ENCODE measurements at regions not wholly inside any gene's neighbourhood (a gene's known extent, or its start where the extent isn't known, plus 50 kb on each side); places are given as distances from the start of the nearest gene placed in this dataset.

GRCh38 chr12:93974252-93974651 is 174.1 kb upstream of the PLXNC1 start:
- peak overlapping the region in 1 of 2 donors; percentile 40 for H3K27ac ChIP-seq (ENCODE audit: low read depth in 1 of 2, low read length in 2 of 2)
- intact Hi-C loops (cut with DNase I), result loop anchor here (5.0 to 10.0 kb wide), 3 partner anchors 57 to 209 kb away; no protein-coding TSS in a partner anchor
- H3K27me3 ChIP-seq (ENCODE audit: control insufficient read depth in 1 of 2, insufficient read depth in 2 of 2, low read length in 1 of 2), result no peaks in the 10 kb centered on the region
- H3K4me3 ChIP-seq (ENCODE audit: low read length in 2 of 2), result no peak overlapping the region
- no peak for DNase-seq
- peaks cover 4 to 6% of the 10 kb centered on the region in 2 donors for H3K4me1 ChIP-seq (ENCODE audit: control insufficient read depth in 1 of 2, insufficient read depth in 2 of 2, low read length in 2 of 2)
- no peak for ATAC-seq (ENCODE audit: low FRiP score)
- 39 to 46% methylated on average over 3 of the region's 3 CpGs for WGBS, 2 donors
- H3K9me3 ChIP-seq (ENCODE audit: control insufficient read depth, low read length), result no peaks in the 10 kb centered on the region
- H3K36me3 ChIP-seq (ENCODE audit: control insufficient read depth in 1 of 2, insufficient read depth in 2 of 2, low read length in 1 of 2), result no peaks in the 10 kb centered on the region

DNA sequence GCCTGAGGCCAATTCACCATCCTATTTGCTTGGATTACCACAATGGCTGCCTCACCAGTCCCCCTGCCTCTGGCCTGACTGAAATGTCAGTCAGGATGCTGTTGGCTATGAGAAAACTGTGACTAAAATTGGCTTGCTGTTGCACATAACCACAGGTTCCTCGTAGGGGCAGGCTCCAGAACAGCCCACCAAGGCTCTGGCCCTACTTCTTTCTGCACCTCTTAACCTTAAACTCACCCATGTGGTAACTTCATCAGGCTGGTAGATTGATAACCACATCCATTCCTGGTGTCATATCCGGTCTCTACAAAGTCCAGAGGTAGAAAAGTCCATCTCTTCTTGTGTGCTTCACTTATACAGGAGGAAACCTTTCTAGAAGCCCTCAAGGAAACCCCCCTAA is 172.4 kb upstream of the PLXNC1 start:
- intact Hi-C loops (cut with DNase I), result loop anchor here (10.0 kb wide), 1 partner anchor 211 kb away; no protein-coding TSS in a partner anchor

DNA sequence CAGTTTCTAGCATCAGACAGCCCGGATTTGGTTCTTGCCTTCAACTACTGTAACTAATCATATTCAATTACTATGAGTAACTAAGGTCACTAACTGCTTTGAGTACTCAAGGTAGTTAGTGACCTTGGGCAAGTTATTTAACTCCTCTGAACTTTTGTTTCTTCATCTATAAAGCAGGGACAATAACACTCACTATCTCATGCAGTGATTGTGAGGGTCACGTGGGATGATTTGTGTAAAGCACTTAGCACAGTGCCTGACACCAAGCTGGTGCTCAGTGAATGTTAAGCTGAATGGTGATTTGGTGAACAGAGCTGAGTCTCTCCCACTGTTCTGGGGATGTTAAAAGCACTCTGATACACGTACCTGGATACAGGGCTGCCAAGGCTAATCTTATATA is 171.3 kb upstream of the PLXNC1 start:
- H3K4me1 ChIP-seq (ENCODE audit: control insufficient read depth in 1 of 2, insufficient read depth in 2 of 2, low read length in 2 of 2), result peaks cover 0 to 4% of the 10 kb centered on the region in 2 donors
- no peak overlapping the region for H3K27ac ChIP-seq (ENCODE audit: low read depth in 1 of 2, low read length in 2 of 2)
- H3K27me3 ChIP-seq (ENCODE audit: control insufficient read depth in 1 of 2, insufficient read depth in 2 of 2, low read length in 1 of 2), result no peaks in the 10 kb centered on the region
- no peak overlapping the region for H3K4me3 ChIP-seq (ENCODE audit: low read length in 2 of 2)
- H3K36me3 ChIP-seq (ENCODE audit: control insufficient read depth in 1 of 2, insufficient read depth in 2 of 2, low read length in 1 of 2), result no peaks in the 10 kb centered on the region
- ATAC-seq (ENCODE audit: low FRiP score) (no peak), DNase-seq (no peak)
- WGBS, 2 donors, result 76 to 97% methylated on average over 3 of the region's 3 CpGs
- intact Hi-C loops (cut with DNase I), result loop anchor here (10.0 kb wide), 1 partner anchor 212 kb away; no protein-coding TSS in a partner anchor
- H3K9me3 ChIP-seq (ENCODE audit: control insufficient read depth, low read length), result no peaks in the 10 kb centered on the region

More for the DNA sequence above, 172.4 kb upstream of the PLXNC1 start:
- H3K36me3 ChIP-seq (ENCODE audit: control insufficient read depth in 1 of 2, insufficient read depth in 2 of 2, low read length in 1 of 2), result no peaks in the 10 kb centered on the region
- ATAC-seq (ENCODE audit: low FRiP score) (no peak), DNase-seq (no peak)
- WGBS, 2 donors, result 67 to 93% methylated on average over 2 of the region's 2 CpGs
- H3K9me3 ChIP-seq (ENCODE audit: control insufficient read depth, low read length), result no peaks in the 10 kb centered on the region
- no peaks in the 10 kb centered on the region for H3K27me3 ChIP-seq (ENCODE audit: control insufficient read depth in 1 of 2, insufficient read depth in 2 of 2, low read length in 1 of 2)
- no peak overlapping the region for H3K27ac ChIP-seq (ENCODE audit: low read depth in 1 of 2, low read length in 2 of 2)
- H3K4me3 ChIP-seq (ENCODE audit: low read length in 2 of 2), result no peak overlapping the region
- H3K4me1 ChIP-seq (ENCODE audit: control insufficient read depth in 1 of 2, insufficient read depth in 2 of 2, low read length in 2 of 2), result peaks cover 4 to 5% of the 10 kb centered on the region in 2 donors

DNA sequence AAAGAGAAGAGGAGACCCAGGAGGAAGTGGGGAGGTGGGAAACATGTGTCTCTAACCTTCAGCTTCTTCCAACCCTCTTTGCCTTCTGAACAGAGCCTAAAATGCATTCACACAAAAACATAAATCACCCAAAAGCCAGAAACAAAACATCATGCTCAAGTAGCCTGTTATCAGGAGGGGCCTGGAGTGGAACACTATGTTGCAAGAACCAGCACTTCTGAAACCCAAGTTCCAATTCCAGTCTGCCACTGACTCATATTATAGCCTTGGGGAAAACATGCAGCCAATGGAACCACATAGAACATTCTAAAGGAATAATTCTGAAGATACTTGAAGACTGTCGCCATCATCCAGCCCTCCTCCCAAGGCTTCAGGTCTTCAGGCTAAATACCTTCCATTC is 169.8 kb upstream of the PLXNC1 start:
- H3K4me1 ChIP-seq (ENCODE audit: control insufficient read depth in 1 of 2, insufficient read depth in 2 of 2, low read length in 2 of 2), result no peaks in the 10 kb centered on the region
- no peak overlapping the region for H3K4me3 ChIP-seq (ENCODE audit: low read length in 2 of 2)
- H3K27ac ChIP-seq (ENCODE audit: low read depth in 1 of 2, low read length in 2 of 2), result no peak overlapping the region
- DNase-seq (no peak), ATAC-seq (ENCODE audit: low FRiP score) (peak; percentile 87)
- 96 to 97% methylated on average over 1 of the region's 1 CpG for WGBS, 2 donors
- H3K27me3 ChIP-seq (ENCODE audit: control insufficient read depth in 1 of 2, insufficient read depth in 2 of 2, low read length in 1 of 2), result no peaks in the 10 kb centered on the region
- H3K9me3 ChIP-seq (ENCODE audit: control insufficient read depth, low read length), result no peaks in the 10 kb centered on the region
- intact Hi-C loops (cut with DNase I), result loop anchor here (10.0 kb wide), 1 partner anchor 214 kb away; no protein-coding TSS in a partner anchor
- H3K36me3 ChIP-seq (ENCODE audit: control insufficient read depth in 1 of 2, insufficient read depth in 2 of 2, low read length in 1 of 2), result no peaks in the 10 kb centered on the region

GRCh38 chr12:93979189-93979588 is 169.2 kb upstream of the PLXNC1 start:
- intact Hi-C loops (cut with DNase I), result loop anchor here (10.0 kb wide), 1 partner anchor 214 kb away; no protein-coding TSS in a partner anchor
- no peaks in the 10 kb centered on the region for H3K27me3 ChIP-seq (ENCODE audit: control insufficient read depth in 1 of 2, insufficient read depth in 2 of 2, low read length in 1 of 2)
- H3K4me3 ChIP-seq (ENCODE audit: low read length in 2 of 2), result no peak overlapping the region
- H3K4me1 ChIP-seq (ENCODE audit: control insufficient read depth in 1 of 2, insufficient read depth in 2 of 2, low read length in 2 of 2), result no peaks in the 10 kb centered on the region
- H3K27ac ChIP-seq (ENCODE audit: low read depth in 1 of 2, low read length in 2 of 2), result no peak overlapping the region
- H3K9me3 ChIP-seq (ENCODE audit: control insufficient read depth, low read length), result no peaks in the 10 kb centered on the region
- 78 to 81% methylated on average over 2 of the region's 2 CpGs for WGBS, 2 donors
- no peak for DNase-seq
- no peaks in the 10 kb centered on the region for H3K36me3 ChIP-seq (ENCODE audit: control insufficient read depth in 1 of 2, insufficient read depth in 2 of 2, low read length in 1 of 2)
- ATAC-seq (ENCODE audit: low FRiP score), result no peak

DNA sequence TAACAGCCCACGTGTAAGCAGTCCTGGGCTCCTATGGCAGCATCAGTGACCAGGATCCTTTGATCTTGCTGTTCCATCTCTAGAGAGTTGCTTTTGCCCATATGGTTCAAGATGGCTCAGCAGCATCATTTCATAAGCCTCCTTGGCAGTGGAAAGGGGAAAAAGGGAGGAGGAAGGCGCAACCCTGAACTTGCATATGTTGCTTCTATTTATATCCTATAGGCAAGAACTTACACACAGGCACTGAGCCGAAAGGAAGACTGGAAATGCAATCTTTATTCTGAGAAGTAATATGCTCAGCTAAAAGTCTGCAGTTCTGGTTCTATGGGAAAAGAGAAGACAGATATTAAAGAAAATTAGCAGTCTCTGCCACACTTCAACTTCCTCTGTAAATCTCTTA is 167.7 kb upstream of the PLXNC1 start:
- H3K27me3 ChIP-seq (ENCODE audit: control insufficient read depth in 1 of 2, insufficient read depth in 2 of 2, low read length in 1 of 2), result no peaks in the 10 kb centered on the region
- no peak for DNase-seq
- H3K27ac ChIP-seq (ENCODE audit: low read depth in 1 of 2, low read length in 2 of 2), result no peak overlapping the region
- no peaks in the 10 kb centered on the region for H3K4me1 ChIP-seq (ENCODE audit: control insufficient read depth in 1 of 2, insufficient read depth in 2 of 2, low read length in 2 of 2)
- WGBS, 2 donors, result 89 to 91% methylated on average over 3 of the region's 3 CpGs
- H3K4me3 ChIP-seq (ENCODE audit: low read length in 2 of 2), result no peak overlapping the region
- no peaks in the 10 kb centered on the region for H3K36me3 ChIP-seq (ENCODE audit: control insufficient read depth in 1 of 2, insufficient read depth in 2 of 2, low read length in 1 of 2)
- no peaks in the 10 kb centered on the region for H3K9me3 ChIP-seq (ENCODE audit: control insufficient read depth, low read length)
- ATAC-seq (ENCODE audit: low FRiP score), result no peak
- intact Hi-C loops (cut with DNase I), result no loop called here

DNA sequence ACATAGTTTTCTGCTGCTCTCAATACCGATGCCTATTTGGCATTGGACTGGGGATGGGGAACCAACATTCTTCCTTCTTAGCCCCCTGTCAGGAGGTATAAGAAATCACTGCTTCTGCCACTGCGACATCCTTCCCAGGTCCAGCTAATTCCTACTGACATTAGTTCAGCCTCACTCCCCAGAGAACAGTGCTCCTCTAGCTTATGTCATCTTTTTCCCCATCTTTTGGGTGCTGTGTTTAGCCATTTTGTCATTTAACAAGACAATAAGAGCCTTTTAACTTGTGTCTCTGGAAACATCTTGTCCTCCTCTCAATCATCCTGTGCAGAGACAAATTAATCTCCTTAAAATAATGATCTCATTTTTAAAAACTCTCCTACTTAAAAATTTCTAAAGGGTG is 167.0 kb upstream of the PLXNC1 start:
- intact Hi-C loops (cut with DNase I), result no loop called here
- 92 to 97% methylated on average over 2 of the region's 2 CpGs for WGBS, 2 donors
- H3K36me3 ChIP-seq (ENCODE audit: control insufficient read depth in 1 of 2, insufficient read depth in 2 of 2, low read length in 1 of 2), result no peaks in the 10 kb centered on the region
- ATAC-seq (ENCODE audit: low FRiP score), result no peak
- H3K4me1 ChIP-seq (ENCODE audit: control insufficient read depth in 1 of 2, insufficient read depth in 2 of 2, low read length in 2 of 2), result no peaks in the 10 kb centered on the region
- no peak overlapping the region for H3K4me3 ChIP-seq (ENCODE audit: low read length in 2 of 2)
- no peak overlapping the region for H3K27ac ChIP-seq (ENCODE audit: low read depth in 1 of 2, low read length in 2 of 2)
- no peaks in the 10 kb centered on the region for H3K27me3 ChIP-seq (ENCODE audit: control insufficient read depth in 1 of 2, insufficient read depth in 2 of 2, low read length in 1 of 2)
- H3K9me3 ChIP-seq (ENCODE audit: control insufficient read depth, low read length), result no peaks in the 10 kb centered on the region
- no peak for DNase-seq

- H3K27me3 ChIP-seq (ENCODE audit: control insufficient read depth in 1 of 2, insufficient read depth in 2 of 2, low read length in 1 of 2), result no peaks in the 10 kb centered on the region
- H3K27ac ChIP-seq (ENCODE audit: low read depth in 1 of 2, low read length in 2 of 2), result no peak overlapping the region
- 67 to 70% methylated on average over 9 of the region's 9 CpGs for WGBS, 2 donors
- H3K4me1 ChIP-seq (ENCODE audit: control insufficient read depth in 1 of 2, insufficient read depth in 2 of 2, low read length in 2 of 2), result no peaks in the 10 kb centered on the region
- ATAC-seq (ENCODE audit: low FRiP score) (no peak), DNase-seq (no peak)
- no peaks in the 10 kb centered on the region for H3K36me3 ChIP-seq (ENCODE audit: control insufficient read depth in 1 of 2, insufficient read depth in 2 of 2, low read length in 1 of 2)
- intact Hi-C loops (cut with DNase I), result no loop called here
- no peak overlapping the region for H3K4me3 ChIP-seq (ENCODE audit: low read length in 2 of 2)
- H3K9me3 ChIP-seq (ENCODE audit: control insufficient read depth, low read length), result no peaks in the 10 kb centered on the region
These were observed 165.5 kb upstream of the PLXNC1 start for GRCh38 chr12:93982771-93983315.

DNA sequence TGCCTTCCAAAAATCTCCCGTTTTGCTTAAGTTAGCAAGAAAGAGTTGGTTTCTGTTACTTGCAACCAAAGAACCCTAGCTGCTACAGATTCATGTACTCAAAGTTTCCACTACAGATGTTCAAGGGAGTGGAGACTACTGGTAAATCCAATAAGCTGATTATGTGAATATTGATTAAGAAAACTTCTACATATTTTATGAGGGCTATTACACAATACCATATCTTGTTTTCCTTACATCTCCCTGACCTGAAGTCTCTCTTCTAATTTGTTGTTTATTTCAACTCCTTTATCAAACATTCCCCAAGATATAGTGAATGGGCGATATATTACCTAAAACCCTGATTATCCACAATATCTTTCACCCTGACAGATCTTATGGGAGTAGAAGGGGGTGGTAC is 164.4 kb upstream of the PLXNC1 start:
- Histone ChIP-seq H3K27me3 (ENCODE audit: control insufficient read depth in 1 of 2, insufficient read depth in 2 of 2, low read length in 1 of 2) (no peaks in the 10 kb centered on the region), H3K27ac (ENCODE audit: low read depth in 1 of 2, low read length in 2 of 2) (no peak overlapping the region), H3K9me3 (ENCODE audit: control insufficient read depth, low read length) (no peaks in the 10 kb centered on the region), H3K4me1 (ENCODE audit: control insufficient read depth in 1 of 2, insufficient read depth in 2 of 2, low read length in 2 of 2) (no peaks in the 10 kb centered on the region), H3K36me3 (ENCODE audit: control insufficient read depth in 1 of 2, insufficient read depth in 2 of 2, low read length in 1 of 2) (no peaks in the 10 kb centered on the region), H3K4me3 (ENCODE audit: low read length in 2 of 2) (no peak overlapping the region)
- ATAC-seq (ENCODE audit: low FRiP score) (no peak), DNase-seq (no peak)
- WGBS, 2 donors, result 92 to 96% methylated on average over 2 of the region's 2 CpGs
- intact Hi-C loops (cut with DNase I), result no loop called here
